GM18858 (cell line): ENCODE measurements at regions not wholly inside any gene's neighbourhood (a gene's known extent, or its start where the extent isn't known, plus 50 kb on each side); places are given as distances from the start of the nearest gene placed in this dataset.

Experiments
- ATAC-seq: cut with Tn5 transposase; IDR thresholded peaks from one replicate; pipeline ENCODE4 v1.9.1; 2021; ENCODE audit not compliant: unreplicated experiment

DNA sequence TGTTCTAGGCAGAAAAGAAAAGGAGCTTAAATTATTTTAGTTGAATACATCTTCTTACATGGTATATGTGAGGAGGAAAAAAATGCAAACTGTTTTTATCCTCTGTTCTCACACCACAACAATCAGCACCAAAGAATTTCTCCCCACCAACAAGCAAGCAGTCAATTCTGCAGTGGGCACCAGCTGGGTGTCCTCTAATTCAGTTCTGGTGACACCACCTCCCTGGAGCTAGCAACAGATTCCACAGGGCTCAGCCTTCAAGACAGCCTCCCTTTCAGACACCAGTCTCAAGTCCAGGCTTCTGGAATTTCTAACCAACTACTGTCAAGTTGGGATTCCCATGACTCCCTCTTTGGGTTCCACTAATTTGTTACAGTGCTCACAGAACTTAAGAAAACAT is 490.2 kb upstream of the IGFBP3 start:
- ATAC-seq = no peak

DNA sequence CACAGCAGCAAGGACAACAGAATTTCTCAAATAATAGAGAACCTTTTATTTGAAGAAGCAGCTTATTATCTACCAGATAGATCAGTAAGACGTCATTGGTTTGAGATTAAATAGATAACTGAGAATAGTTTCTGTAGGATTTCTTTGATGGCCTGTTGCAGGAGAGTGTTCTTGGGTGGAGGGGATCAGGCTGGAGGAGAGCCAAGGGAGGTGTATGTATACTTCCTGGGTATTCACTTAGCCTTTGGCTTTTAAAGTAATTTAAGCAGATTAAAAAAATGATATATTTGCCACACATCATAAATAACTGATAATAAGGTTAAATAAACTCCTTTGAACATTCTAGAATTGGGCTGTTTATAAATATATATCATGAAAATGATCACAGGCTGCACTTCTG is 486.1 kb upstream of the IGFBP3 start:
- ATAC-seq = no peak

DNA sequence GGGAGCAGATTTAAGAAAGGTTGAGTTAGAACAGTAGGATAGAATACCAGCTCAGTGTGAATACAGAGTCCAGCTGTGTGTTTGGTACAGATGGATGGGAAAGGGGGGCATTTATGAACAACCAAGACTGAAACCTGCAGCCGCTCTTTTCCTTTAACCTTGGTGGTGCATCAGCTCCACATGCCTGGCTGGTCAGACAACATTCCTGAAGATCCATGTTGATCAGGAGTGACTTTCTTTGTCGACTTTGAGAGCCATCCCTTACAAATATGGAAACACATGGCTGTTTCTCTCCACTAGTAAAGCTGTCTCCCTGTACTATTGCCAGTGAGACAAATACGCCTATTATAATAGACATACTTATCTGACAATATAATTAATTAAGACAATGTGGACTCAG is 476.5 kb upstream of the IGFBP3 start:
- ATAC-seq = no peak

DNA sequence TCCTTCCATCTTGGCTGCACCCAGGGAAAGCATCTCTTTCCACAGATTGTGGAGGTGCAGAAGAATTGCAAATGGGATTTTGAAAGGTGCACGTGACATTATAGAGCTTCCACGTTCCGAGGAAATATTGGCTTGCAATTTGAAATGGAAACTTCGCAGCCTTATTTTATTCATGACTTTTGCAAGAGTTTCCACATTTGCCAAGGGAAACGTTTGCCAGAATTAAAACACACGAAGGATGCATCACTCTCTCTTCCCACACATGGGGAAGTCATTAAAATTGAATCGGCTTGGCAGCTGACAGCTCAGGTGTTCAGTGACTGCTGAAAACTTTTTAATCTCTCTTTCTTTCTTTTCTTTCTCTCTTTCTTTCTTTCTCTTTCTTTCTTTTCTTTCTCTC is 475.4 kb upstream of the IGFBP3 start:
- no peak for ATAC-seq

DNA sequence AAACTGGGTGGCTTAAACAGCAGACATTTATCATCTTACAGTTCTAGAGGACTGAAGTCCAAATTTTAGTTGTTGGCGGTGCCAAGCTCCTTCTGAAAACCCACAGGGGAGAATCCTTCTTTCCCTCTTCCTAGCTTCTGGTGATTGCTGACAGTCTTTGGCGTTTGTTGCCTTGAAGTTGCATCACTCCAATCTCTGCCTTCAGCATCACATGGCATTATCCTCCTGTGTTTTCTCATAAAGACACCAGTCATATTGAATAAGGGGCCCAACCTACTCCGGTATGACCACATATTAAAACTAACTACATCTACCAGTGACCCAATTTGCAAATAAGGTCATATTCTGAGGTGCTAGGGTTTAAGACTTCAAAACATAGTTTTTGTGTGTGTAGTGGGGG is 472.1 kb upstream of the IGFBP3 start:
- ATAC-seq = no peak

DNA sequence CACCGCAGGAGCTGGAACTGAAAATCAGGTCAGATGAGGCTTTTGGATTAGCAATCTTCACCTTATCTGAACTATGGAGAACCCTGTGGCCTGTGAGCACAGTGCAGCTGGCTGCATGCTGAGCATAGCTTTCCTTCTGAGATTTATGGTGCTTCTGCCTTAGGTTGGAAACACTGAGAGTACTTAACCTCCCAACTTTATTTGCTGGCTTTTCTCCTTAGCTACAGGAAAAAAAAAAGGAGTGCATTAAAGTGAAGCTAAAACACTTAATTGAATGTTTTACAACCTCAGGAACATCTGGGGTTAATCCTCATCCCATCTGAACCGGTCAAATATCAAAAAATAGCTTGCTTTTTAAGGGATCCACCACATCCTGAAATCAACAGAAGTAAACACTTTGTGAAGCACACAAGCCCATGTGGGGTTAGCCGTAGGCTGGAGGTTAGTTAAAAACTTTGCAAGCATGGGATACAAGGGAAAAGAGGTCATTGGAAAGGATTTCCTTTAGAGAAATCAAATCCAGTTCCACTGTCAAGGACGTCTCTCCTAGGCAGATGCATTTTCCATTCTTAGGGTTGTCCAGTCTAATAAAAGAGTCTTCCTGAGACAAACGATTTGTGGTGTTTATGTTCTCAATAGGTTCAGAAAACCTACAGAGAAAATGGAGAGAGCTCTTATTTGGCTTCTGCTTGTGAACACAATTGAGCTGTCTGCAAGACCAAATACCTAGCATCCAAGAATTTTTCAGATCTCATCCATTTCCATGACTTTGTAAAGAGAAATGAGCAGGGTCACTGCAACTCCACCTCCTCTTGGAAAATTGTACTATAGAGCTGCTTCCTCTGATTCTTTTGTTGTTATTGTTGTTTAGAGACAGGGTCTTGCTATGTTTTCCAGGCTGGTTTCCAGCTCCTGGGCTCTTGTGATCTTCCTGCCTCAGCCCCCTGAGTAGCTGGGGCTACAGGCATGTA is 470.4 kb upstream of the IGFBP3 start:
- no peak for ATAC-seq

DNA sequence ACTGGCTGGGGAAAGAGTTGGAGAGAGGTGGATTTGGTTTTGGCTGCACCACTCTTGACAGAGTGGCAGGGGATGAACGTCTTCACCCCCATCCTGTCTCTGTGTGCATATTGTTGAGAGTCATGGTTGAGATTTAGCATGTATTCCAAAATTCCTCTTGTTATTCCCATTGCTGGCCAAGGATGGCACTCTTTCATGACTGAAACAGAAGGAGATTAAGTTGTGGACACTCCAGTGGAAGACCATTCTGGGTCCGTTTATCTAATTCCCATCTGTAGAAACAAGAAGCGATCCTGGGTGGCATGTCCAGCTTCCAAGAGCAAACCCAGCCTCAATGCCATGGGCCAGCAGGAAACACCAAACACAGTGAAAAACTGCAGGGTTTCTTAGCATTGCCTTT is 469.0 kb upstream of the IGFBP3 start:
- ATAC-seq = no peak

DNA sequence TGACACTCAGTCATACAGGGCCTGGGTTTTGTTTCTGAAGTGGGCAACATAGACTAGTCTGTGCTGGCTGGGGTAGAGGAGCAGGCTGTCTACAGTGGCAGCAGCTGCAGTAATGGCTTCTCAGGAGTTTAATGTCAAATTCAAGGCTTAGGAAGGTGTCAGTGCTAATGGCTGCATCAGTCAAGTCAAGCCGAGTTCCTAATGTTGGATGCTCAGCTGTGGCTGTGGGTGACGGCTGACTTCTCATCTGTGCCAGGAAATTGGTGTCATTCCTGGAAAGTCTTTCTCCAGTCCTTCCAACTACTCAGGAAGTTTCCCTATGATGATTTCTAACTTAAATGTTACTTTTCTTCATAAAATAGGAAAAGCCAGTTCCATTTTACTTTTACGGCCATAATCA is 468.1 kb upstream of the IGFBP3 start:
- ATAC-seq = no peak

DNA sequence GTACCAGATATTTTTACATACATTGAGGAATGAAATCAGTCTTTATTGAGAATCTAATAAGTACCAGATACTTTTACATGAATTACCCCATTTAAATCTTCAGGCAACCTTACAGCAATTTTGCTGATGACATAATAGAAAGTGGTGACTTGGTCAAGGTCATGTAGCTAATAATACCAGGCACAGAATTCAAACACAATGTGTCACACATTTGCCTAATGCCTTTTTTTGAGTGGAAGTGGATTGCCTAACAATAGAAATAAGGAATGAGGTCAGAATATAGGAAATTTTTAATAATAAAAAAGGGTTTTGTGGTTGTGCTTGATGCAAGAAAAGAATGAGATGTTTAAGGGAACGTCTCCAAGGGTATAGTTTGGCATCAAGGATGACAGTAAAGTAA is 466.6 kb upstream of the IGFBP3 start:
- no peak for ATAC-seq

DNA sequence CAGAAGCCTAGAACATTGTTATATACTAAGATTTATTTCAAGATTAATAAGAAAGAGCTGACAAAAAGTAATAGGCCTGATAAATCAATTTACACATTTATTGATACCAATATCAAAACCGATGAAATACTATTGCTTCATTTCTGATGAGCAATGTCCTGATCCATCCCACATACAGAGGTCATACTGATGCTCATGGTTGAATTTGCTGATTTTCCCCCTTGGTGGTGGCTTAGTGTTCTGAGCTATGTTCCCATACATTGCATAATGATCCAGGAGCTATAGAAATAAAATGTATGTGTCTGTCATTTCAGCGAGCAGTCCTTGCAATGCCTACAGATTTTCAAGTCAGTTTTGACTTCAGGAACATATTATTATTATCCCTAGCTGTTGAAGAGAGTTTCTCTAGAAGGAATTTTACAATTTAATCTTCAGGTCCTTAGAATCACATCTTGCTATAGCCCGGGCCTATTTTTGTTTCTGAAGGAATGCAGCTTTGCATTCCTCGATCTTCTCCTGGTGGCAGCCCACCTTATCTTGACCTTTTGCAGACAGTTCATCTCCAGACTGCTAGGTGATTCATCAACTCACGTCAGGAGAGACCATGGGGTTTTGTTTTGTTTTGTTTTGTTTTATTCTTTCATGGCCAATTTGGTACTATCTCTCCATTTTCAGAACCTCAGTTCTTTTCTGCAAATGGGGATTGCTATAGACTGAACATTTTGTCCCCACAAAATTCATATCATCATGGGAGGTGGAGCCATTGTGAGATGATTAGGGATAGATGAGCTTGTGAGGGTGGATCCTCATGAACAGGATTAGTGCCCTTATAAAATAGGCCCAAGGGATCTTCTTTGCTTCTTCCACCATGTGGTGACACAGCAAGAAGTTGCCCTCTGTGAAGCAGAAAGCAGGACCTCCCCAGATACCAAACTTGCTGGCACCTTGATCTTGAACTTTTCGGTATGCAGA is 465.6 kb upstream of the IGFBP3 start:
- no peak for ATAC-seq

DNA sequence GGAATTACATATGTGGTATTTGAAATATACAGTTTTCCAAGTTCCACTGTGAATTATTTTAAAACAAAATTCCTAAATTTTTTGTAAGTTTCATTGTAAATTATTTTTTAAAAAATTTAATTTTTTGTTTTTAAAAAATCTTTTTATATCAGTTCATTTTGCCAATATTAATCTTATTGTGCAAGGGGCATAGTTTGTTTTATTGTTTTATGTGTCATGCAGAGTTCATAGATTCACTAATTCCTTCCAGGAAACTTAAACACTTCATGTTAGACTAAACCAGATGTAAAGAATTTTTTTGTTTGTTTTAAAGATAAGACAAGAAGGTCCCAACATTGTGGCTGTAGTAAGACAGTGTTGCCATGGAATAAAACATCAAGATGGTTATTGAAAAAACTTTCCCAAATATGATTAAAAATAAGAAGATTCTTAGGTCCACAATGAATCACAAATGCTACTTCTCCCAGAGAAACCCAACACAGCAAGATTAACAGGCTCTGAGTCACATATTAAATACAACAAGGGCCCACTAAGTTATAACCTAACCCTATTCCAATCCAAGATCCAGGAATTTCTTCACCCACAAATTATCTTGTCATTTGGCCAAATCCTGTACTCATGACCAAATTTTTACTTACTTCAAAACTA is 464.7 kb upstream of the IGFBP3 start:
- ATAC-seq = no peak

DNA sequence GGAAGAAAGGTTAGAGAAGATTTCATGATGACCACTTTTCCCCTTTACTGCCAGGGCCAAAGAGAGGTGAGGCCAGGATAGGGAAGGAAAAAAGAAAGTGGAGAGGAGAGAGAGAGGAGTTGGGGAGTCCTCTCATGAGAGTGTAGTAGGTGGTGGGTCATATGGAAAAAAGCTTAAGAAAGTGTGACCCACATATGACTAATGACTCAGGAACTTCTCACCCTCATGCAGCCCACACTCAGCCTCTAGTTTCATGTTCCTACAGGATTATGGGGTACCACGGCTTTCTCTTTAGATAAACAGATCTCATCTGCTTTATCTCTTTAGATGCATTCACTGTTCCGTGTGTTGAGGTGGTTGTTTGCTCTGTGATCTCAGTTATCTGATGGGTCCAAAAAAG is 462.5 kb upstream of the IGFBP3 start:
- no peak for ATAC-seq

DNA sequence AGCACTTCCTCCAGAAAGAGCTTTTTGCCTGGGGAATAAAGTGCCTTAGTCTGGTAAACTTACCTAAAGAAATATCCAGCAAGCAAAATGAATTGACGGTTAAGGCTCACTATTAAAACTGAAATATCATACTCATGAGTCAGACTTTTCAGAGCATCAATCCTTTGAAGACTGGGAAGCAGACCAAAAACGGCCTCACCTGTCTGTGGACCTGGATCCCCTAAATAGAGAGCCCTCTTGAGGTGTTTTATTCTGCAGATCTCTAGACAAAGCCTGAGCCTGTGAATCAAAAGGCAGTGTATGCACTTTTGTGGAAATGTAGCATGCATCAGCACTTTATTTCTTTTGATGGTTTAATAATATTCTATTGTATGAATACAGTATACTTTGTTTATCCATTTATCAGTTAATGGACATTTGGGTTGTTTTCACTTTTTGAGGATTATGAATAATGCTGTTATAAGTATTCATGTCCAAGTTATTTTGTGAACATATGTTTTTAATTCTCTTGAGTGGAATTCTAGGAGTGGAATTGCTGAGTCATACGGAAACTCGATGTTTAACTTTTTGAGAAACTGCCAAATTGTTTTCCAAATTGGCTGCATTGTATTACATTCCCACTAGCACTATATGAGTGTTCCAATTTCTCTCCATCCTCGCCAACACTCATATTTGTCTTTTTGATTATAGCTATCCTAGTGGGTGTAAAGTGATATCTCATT is 449.0 kb upstream of the IGFBP3 start:
- no peak for ATAC-seq

DNA sequence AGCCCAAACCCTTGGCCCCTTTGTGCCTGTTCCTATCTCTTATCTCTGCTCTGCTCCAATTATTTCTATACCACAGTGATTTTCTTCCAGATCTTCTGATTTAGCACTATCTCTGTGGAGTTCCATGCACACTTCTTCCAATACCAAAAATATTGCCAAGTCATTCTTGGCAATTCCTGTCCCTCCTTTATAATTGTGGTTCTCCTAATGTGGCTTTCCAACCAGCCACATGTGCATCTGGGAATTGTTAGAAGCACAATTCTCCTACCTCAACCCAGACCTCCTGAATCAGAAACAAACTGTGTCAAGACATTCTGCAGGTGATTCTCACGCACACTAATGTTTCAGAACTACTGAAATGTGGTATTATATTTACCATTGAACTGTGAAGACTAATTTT is 447.8 kb upstream of the IGFBP3 start:
- ATAC-seq = no peak

DNA sequence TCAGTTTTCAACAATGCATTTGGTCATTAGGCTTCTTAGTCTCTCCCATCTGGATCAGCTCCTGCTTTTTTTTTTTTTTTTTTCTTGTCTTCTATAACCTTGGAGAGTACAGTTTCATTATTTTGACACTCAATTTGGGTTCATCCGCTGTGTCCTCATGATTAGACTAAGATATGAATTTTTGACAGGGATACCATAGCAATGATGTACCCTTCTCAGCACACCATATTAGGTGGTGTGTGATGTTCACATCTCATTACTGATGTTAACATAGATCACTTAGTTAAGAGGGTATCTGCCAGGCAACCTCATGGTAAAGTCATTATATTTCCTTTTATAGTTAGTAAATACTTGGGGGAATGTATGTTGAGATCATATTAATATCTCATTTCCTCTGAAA is 445.5 kb upstream of the IGFBP3 start:
- no peak for ATAC-seq

DNA sequence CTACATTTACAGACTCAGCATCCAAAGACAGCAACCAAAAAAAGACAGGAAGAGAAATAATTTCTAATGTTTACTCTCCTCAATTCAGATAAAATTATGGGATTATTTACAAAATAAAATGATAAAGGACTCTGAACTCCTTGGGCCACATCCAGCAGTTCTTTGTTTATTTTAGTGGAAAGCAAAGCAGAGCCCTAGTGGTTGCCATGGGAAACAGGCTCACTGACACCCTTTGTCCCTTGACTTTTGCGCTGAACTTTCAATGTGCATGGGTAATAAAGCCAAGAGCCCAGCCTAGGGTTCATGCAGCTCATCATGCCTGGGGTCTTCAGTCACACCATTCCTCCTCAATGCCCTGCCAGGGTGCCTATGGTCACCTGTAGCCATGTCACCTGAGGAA is 442.6 kb upstream of the IGFBP3 start:
- no peak for ATAC-seq

DNA sequence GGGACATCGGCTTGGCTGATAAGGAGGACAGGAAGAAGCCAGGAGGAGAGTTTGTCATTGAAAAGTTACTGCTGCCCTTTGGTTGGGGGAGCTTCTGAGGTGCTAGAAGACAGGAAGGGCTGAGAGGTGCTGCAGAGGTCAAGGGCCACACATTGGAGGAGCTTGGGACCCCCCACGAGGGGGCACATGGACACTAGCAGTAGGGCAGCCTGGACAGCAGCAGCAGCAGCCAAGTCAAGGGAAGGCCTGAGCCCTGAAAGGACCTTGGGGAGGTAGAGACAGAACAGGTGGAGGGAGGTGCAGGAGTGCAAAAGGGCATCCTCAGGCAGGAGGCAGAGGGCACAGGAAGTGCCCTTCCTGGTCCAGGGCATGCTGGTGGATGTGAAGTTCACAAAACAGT is 439.7 kb upstream of the IGFBP3 start:
- ATAC-seq = no peak

DNA sequence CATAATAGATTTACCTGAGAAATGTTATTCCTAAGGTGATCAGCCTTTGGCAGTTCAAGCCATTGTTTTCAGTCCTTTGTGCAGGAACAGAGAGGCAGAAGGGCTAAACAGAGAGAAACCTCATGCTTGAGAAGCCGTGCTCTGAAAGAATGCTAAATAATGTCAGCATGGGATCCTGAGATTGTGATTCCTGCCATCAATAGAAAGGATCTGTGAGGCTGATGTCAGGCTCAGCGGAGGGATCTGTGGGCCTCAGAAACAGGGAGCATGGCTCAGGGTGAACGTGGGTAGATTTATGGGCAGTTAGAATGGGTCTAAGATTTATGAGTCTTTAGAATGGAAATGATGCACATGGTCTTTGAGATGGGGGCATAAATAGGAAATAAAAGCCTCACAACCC is 439.2 kb upstream of the IGFBP3 start:
- no peak for ATAC-seq

DNA sequence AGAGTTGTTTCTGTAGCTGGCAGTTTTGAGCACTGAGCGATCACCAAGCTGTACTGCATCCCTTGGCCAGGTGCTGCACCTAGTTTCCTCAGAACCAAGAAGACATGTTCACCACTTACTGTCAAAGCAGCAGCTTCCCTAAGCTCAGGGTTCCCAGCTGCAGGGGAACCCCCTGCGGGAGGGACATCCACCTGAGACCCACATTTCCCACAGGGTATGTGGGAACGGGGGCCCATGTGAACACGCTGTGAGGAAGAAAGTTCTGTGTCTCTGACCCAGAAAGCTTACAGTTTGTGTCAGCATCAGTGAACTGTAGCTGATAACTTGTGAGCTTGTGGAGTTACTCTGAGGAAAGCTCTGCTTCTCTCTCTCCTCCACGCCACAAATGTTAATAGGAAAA is 436.8 kb upstream of the IGFBP3 start:
- ATAC-seq = no peak

DNA sequence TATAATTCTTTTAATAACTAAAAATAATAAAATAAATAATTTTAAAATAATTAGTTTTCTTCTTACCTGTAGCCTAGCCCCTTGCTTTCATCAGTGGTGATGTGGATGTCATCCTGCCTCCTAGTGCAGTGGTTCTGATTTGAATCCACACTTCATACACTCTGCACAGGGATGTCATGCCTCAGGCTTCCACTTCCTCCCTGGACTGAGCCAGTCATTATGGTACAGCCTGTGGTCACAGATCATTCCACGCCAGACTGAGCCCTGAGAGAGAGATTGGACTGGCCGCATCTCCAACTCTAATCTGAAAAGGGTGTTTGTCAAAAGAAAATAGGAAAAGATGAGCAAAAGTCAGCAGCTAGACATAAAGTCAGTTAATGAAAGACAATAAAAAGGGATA is 436.2 kb upstream of the IGFBP3 start:
- ATAC-seq = no peak

DNA sequence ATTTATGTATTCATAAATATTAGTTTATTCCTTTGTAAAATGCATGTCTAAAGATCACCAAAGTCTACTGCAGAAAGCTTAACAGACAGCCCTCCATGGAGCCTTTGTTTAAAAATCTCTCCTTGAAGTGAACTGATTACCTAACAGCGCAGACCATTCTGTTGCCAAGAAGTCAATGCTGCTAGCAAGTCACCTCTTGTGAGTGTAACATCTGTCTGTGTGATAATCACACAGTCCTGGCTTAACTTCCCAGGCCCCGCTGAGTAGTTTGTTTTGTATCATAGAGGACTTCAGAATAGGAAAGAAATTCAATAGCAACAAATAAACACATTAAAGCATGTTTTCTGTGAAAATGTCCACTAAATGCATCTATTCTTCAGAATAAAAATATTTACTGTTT is 435.3 kb upstream of the IGFBP3 start:
- ATAC-seq = no peak
